HG03196 (cell line): ENCODE measurements at regions not wholly inside any gene's neighbourhood (a gene's known extent, or its start where the extent isn't known, plus 50 kb on each side); places are given as distances from the start of the nearest gene placed in this dataset.
A peak's percentile ranks its signal among the peaks of the same experiment; 100 is the strongest.
"Not testable (repeated sequence)": the region's sequence is repeated elsewhere in the genome, so short reads cannot be mapped to it uniquely, and the experiment has no call there.

Experiments
- ATAC-seq: cut with Tn5 transposase; IDR thresholded peaks from one replicate; pipeline ENCODE4 v1.9.1; 2021; ENCODE audit not compliant: unreplicated experiment

DNA sequence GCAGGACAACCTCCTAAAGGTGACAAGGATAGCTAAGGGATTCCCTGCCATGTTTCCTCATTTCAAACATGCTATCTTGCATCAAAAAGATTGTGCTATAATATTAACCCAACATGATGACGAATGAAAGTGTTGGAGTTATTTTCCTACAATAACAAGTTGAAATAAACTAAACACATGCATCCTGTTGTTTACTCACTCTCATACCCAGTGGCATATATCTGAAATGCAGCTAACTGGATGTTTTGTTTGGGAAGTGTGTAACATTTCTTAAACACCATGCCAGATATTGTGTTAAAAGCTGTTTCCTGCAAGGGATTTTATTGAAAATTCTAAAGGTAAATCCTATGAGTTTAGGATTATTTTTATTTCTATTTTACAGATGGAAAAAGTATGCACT is 139.6 kb downstream of the TFPI2 start:
- no peak for ATAC-seq

DNA sequence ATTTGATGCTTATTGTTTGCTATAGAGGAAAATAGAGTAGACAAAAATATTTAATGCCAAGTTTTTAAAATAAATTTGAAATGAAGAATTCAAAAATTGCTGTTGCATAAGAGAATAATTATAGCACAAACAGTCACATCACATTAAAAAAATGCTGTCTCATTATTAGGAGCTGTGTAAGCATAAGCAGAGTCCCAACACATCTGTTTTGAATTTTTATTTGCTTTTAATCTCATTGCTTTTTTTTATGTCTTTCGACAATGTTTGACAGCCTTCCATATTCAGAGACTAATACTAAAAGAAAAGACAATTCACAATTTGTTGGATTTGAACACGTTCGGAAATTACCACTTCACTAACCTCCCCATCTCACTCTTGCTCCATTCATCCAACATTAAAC is 143.5 kb downstream of the TFPI2 start:
- ATAC-seq = no peak

DNA sequence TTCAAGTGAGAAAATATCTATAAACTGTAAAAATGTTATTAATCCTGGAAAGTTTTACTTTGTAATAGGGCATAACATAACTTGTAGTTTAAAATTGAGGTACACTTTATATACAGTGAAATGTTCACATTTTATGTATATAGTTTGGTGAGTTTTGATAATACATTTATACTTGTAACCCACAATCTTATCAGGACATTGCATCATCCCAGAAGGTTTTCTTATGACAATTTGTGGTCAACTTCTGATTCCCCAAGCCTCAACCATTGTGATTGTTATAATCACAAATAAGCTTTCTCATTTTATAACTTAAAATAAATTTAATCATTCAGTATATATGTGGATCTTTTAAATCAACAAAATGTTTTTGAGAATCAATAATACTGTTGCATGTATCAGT is 151.1 kb downstream of the TFPI2 start:
- no peak for ATAC-seq

DNA sequence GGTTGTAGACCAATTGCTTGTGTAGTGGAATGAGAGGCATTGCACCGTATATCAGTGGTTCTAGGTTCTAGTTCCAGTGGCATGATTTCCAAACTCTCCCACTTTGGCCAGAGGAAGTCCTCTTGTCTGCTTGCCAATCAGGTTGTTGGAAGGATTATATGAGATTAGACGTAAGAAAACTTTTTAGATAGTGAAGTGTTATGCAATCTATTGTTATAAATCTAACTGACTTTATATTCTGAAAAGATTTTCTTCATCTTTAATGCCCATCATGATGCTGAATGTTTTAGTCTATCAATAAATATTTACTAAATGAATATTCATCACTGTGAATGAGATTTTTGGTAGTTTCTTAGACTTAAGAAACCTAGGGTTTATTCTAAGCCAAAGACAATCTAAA is 152.6 kb downstream of the TFPI2 start:
- no peak for ATAC-seq

DNA sequence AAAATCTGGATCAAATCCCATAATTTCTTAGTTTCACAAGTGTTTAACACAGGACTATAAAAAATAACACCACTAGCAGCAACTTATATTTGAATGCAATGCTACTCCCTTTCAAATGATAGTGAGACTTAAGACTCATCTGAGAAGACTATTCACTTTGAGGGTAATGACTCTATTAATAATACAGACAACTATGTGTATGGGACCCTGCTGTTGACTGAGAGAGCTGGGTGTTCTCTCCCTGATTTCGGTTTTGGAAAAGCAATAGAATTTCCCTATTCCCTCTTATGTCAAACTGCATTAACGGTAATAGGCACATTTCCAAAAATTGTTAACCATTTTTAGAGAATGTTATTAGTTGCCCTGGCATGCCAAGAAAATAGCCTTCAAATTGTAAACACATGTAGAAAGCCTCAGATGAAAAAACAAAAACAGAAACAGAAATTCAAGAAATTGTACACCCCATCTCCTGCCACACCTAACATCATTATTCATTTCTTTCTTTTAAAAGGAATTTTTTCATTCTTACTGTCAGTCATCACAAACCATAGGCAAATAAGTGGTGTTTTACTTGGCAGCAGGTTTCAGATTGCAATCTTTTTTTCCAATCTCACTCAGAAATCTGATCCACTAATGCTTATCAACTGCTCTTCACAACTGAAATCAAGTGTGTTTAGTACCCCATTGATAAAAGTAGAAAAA is 153.7 kb downstream of the TFPI2 start:
- no peak for ATAC-seq

DNA sequence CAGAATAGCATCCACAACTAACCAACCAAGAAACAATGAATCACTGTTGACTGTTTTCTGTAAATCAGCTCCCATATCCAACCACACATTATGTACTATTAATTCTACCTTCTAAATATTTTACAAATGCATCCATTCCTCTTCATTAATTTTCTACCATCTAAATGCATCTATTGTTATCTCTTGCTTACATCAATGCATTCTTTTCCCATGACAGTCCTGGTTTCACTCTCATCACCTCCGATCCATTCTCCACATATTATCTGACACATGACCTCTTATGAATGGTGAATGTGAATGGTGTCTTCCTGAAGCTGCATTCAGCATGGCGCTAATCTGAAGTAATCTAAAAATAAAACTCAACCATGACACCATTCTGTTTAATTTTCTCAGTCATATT is 153.8 kb upstream of the CALCR start:
- no peak for ATAC-seq

DNA sequence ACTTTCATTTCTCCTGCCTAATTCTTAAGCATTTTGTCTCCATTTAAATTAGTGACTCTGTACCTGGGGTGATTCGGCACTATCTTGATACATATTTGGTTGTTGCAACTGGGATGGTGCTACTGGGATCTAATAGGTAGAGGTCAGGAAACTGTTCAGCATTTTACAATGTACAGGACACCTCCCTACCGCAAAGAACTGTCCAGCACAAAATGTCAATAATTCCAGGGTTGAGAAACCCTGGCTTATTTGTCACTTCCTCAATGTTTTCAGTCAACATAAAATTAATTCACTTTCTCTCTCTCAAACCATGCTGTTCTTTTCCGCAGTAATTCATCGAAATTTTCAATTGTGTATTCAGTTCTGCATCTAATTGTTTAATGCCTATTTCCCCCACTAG is 151.4 kb upstream of the CALCR start:
- ATAC-seq = no peak

DNA sequence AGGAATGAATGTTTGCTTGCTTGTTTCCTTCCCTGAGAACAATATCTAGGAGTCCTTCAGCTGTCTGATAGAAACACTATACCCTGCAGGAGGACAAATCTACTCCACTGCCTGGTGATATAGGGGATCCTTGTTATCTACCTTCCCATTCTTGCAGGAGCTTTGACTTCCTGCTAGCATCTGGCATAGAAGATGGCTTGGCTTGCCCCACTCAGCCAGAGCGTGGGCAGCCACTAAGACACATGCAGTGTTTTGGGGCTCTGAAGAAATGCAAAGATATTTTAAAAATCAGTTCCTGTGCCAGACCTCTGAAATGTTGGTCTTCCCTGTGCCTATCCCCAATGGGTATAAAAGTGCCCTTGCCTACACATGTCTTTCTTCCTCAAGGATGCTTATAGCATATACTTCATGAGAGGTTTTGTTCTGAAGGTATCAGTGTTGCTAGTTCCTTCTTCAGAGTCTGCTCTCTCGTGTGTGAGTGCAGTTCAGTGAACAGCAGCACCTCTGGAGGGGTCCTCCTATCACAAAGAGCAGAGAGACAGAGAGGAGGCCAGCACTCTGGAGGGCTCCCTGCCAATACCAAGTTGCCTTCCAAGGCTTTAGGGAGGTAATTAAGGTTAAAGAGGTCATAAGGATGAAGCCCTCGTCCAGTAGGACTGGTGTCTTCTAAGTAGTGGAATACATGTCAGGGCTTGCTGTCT is 149.1 kb upstream of the CALCR start:
- no peak for ATAC-seq

DNA sequence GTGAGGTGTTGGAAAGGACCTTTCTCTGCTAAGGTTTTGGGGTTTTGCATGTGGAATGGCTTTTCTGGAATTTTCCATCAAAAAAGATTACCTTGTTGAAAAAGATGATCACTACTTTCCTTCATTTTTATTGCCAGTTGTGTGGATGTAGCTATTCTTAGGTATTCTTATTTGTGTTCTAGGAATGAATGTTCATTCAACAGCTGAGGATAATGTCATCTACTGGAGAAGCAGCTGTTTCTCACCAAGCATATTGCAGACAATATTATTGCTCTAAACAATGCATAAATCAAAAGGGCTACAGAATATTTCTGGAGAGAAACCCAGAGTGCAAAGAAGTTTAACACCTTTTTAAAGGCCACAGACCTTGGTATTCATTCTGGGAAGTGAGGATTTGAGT is 145.6 kb upstream of the CALCR start:
- no peak for ATAC-seq

DNA sequence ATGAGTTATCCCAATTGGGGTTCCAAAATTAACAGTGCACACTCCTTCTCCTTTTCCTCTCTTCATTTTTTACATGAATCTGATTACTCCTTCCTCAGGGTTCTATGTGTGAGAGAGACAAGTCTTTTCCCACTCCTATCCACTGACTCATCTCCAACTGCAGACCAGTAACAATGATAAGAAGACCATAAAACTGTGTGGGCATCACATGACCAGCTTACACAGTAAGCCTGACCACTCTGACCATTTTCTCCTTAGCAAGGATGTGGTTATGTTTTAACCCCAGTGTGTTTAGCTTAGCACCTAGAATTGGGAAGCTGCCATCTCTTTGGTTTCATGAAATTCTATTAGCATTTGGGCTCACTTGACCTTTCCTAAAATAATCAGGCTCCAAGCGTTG is 145.0 kb upstream of the CALCR start:
- ATAC-seq = no peak

DNA sequence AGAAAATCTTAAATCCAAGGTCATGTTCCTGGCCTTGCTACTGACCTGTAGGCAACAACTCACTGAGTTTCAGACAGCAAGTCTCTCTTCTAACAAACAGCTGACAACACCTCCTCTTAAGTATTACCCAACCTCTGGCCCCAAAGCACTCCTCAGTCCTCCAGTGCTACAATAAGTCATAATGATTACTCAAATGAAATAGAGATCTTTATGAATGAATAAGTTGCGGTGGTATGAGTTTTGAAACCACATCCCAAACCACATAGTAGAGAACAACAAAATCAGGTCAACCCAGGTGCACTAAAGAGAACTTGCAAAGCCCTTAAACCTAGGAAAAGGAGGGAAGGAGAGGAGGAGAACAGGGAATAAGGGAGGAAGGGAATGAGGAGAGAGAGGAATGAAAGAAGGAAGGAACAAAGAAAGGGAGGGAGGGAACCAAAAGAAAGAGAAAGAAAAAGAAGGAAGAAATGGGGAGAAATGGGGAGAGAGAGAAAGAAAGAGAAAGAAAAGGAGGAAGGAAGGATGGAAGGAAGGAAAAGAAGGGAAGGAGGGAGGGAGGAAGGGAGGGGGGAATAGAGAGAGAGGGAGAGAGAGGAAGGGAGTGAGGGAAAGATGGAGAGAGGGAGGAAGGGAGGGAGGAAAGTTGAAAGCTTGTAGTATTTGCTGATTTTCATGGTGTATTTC is 142.8 kb upstream of the CALCR start:
- ATAC-seq = no peak

DNA sequence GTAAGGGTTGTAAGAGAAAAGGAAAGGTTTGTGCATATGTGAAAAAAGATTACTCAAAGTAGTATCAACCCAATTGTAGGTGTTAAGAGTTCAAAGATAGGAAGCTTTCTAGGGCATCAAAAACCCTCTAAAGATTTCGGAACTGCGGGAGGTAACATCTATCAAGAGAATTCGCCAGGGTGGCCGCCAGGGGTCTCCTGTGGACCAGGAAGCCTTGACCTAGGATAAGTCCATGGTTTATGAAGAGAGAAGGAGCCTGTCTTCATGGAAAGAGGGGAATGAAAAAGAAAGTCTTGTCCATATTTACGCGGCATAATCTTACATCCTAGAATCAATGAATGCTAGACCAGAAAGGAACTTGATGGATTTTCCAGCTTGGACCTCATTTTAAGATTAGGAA is 140.7 kb upstream of the CALCR start:
- ATAC-seq = peak; percentile 64

DNA sequence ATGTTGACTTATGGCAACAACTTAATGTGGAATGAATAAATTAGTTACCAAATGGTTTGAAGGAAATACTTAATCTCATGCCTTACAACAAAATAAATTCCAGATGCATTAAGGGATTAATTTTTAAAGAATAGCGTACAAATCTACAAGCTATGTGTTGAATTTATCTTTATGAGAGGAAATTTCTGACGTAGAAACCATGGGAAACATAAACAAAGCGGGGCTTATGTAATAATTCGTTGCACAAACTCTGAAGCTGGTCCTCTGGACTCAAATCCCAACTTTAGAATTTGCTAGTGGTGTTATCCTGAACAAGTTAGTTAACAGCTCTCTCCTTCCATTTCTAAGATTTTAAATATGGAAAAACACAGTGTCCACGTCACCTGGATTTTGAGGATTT is 137.4 kb upstream of the CALCR start:
- no peak for ATAC-seq

DNA sequence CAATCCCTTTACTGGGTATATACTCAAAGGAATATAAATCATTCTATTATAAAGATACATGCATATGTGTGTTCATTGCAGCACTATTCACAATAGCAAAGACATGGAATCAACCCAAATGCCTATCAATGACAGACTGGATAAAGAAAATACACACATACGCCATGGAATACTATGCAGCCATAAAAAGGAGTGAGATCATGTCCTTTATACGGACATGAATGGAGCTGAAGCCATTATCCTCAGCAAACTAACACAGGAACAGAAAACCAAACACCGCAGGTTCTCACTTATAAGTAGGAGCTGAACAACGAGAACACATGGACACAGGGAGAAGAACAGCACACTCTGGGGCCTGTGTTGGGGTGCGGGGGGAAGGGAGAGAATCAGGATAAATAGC is 133.7 kb upstream of the CALCR start:
- not testable (repeated sequence) for ATAC-seq

DNA sequence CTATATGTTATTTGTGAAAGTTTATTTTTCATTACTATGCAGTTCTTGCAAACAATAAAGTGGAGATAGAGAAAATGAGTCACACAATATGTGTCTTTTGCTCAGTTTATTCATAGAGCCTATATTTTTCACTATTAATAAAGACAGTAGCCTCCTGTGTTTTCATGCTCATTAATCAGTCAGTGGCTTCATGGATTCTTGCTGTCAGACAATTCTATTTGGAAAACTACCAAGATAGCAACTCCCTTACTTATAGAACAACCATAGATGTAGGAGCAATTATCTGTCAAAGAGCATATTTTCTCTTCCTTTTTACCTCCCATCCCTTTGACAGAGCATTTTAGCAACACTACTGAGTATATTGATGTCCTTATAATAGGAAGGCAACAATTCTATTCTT is 132.7 kb upstream of the CALCR start:
- ATAC-seq = no peak

DNA sequence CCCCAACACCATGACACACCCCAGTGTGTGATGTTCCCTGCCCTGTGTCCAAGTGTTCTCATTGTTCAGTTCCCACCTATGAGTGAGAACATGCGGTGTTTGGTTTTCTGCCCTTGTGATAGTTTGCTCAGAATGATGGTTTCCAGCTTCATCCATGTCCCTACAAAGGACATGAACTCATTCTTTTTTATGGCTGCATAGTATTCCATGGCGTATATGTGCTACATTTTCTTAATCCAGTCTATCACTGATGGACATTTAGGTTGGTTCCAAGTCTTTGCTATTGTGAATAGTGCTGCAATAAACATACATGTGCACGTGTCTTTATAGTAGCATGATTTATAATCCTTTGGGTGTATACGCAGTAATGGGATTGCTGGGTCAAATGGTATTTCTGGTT is 131.6 kb upstream of the CALCR start:
- ATAC-seq = not testable (repeated sequence)

DNA sequence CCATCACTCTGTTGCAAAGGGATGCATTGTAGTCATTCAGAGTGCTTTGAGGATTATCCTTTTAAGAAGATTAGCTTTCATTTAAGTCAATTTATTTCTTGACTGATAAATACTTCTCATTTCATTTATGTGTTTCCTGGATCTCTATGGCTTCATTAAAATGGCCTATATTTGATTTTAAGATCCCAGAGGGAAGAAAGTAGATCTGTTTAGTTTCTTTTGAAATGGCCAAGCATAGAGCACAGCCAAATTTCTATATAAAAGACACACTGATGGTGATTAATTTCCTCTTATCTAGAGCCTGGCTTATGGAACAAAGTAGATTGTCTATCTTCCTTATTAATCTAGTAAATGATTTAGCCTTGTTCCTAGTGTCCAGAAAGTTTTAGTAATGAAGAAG is 129.7 kb upstream of the CALCR start:
- no peak for ATAC-seq

DNA sequence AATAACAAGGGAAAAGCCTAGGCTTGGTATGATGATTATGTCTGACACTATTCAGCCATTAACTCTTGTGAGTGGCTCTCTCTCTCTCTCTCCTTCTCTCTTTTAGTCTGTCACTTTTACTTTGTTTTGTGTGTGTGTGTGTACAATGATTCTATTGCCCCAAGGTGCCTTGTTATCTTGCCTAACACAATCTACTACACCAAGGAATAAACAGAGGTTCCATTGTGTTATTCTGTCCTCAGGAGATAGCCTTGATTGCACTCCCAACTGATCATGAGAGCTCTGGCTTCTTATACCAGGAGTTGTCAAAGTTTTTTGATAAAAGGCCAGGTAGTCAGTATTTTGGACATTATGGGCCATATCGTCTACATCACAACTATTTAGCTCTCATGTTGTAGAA is 123.4 kb upstream of the CALCR start:
- no peak for ATAC-seq

DNA sequence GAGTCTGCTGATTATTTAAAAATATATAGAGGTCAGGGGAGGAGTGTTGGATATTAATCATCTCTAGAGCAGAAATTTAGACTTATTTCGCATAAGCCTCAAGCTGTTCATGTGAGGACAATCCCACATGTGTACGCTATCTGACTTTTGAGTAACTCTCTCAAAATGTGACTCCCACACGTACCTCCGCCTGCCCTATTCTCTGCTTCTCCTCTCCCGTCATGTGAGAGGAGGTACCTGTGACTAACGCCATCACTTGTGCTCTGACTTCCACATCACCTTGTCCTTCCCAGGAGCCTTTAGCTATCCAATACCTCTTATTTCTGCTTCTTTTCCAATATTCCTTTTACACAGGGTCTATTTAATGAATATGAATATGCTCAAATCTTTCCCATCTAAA is 119.3 kb upstream of the CALCR start:
- ATAC-seq = no peak

DNA sequence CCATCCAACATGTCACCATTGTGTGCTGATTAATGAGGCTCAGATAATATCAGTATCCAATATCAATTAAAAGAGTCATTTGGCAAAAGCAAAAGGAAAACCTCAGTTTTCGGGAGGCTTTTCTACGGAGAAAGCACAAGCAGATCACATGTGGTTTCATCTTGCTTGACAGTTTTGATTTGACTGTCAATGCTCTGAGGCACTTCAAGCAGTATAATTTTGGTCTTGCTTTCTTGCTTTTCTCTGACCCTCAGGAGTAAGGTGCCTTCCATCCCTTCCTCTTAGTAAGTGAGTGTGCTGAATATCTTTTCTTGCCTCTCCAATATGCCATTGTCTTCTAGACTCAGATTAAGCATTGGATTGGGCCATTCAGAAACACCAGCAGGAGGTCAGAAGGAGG is 115.5 kb upstream of the CALCR start:
- ATAC-seq = no peak

DNA sequence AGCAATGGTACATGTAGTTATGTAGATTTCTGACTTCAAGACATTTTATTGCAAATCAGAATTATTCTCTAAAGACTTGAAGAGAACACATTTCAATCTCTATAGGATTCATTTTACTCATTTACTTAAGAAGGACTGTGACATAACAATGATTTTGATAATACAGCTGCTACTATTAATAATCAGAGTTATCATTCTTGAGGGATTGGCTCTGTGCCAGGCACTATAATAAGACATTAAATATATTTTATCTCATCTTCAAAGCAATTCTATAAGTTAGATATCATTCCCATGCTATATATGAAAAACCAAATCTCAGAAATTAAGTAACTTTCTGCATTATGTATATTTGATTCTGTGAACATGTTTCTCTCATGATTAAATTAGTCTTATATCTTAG is 103.7 kb upstream of the CALCR start:
- ATAC-seq = no peak

DNA sequence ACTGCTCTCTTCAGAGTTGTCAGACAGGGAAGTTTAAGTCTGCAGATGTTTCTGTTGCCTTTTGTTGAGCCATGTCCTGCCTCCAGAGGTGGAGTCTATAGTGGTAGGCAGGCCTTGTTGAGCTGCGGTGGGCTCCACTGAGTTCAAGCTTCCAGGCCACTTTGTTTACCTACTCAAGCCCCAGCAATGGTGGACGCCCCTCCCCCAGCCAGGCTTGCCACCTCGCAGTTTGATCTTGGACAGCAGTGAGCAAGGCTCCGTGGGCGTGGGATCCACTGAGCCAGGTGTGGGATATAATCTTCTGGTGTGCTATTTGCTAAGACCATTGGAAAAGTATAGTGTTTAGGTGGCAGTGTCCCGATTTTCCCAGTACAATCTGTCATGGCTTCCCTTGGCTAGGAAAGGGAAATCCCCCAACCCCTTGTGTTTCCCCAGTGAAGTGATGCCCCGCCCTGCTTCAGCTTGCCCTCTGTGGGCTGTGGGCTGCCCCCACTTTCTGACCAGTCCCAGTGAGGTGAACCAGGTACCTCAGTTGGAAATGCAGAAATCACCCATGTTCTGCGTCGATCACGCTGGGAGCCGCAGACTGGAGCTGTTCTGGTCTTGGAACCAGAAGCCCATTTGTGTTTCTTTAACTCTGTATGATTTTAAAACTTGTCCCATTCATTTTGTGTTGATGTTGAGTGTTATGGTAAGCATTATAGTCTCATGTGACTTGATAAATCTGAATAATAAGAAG is 89.2 kb upstream of the CALCR start:
- ATAC-seq = no peak
